NCI-H510A treated with DMSO at 0.1 percent for 48 hours (cell line): ENCODE measurements at regions not wholly inside any gene's neighbourhood (a gene's known extent, or its start where the extent isn't known, plus 50 kb on each side); places are given as distances from the start of the nearest gene placed in this dataset.

Experiments
- DNase-seq: peaks from one replicate; lab custom pipeline; 2025; lab: John Stamatoyannopoulos, UW

- DNase-seq, result no peak
Observed at GRCh38 chr6:164453835-164454234, 855.6 kb downstream of the C6orf118 start.

GRCh38 chr6:164442572-164442971 is 866.8 kb downstream of the C6orf118 start:
- no peak for DNase-seq

- no peak for DNase-seq
Observed at GRCh38 chr6:164439331-164439730, 870.1 kb downstream of the C6orf118 start.

GRCh38 chr6:164436976-164437375 is 872.4 kb downstream of the C6orf118 start:
- DNase-seq, result no peak

GRCh38 chr6:164427728-164428402 is 881.5 kb downstream of the C6orf118 start:
- no peak for DNase-seq

GRCh38 chr6:164424489-164424888 is 884.9 kb downstream of the C6orf118 start:
- DNase-seq, result no peak

GRCh38 chr6:164419099-164419498 is 890.3 kb downstream of the C6orf118 start:
- DNase-seq, result no peak

- DNase-seq, result no peak
Observed at GRCh38 chr6:164418262-164418588, 891.2 kb downstream of the C6orf118 start.

- DNase-seq, result no peak
Observed at GRCh38 chr6:164417537-164418261, 891.7 kb downstream of the C6orf118 start.

GRCh38 chr6:164415832-164416563 is 893.4 kb downstream of the C6orf118 start:
- no peak for DNase-seq

GRCh38 chr6:164414695-164415094 is 894.7 kb downstream of the C6orf118 start:
- no peak for DNase-seq

- DNase-seq, result no peak
Observed at GRCh38 chr6:164412566-164412965, 896.8 kb downstream of the C6orf118 start.

- no peak for DNase-seq
Observed at GRCh38 chr6:164410017-164410416, 899.4 kb downstream of the C6orf118 start.

GRCh38 chr6:164409309-164410009 is 899.9 kb downstream of the C6orf118 start:
- no peak for DNase-seq

GRCh38 chr6:164408868-164409267 is 900.5 kb downstream of the C6orf118 start:
- DNase-seq, result no peak

- DNase-seq, result no peak
Observed at GRCh38 chr6:164404812-164405488, 904.5 kb downstream of the C6orf118 start.

- no peak for DNase-seq
Observed at GRCh38 chr6:164401871-164402270, 907.5 kb downstream of the C6orf118 start.

GRCh38 chr6:164398647-164399046 is 910.8 kb downstream of the C6orf118 start:
- DNase-seq, result no peak

GRCh38 chr6:164396071-164397047 is 913.0 kb downstream of the C6orf118 start:
- DNase-seq, result no peak

GRCh38 chr6:164379795-164380194 is 929.6 kb downstream of the C6orf118 start:
- DNase-seq, result no peak

GRCh38 chr6:164378330-164378729 is 931.1 kb downstream of the C6orf118 start:
- DNase-seq, result no peak
